Panc1 (cell line): ENCODE measurements at regions not wholly inside any gene's neighbourhood (a gene's known extent, or its start where the extent isn't known, plus 50 kb on each side); places are given as distances from the start of the nearest gene placed in this dataset.

Experiments
- ATAC-seq: fragments of 200-7000 bp; cut with Tn5 transposase; 2 replicates; pipeline ENCODE4 v1.9.1; 2020; ENCODE audit warnings: mild to moderate bottlenecking, moderate library complexity
- BruUV-seq: library from RNA; stranded (reverse); fragments of 400-500 nt; replicated peaks from 2 replicates; lab custom pipeline; 2021; lab: Mats Ljungman, UMichigan
- CTCF ChIA-PET: fragments of 300-600 bp; sonication (Branson Sonifier 250); formaldehyde crosslinking; loops from one replicate; lab custom pipeline; 2022; ENCODE audit warnings: antibody characterized with exemption; lab: Charles Lee
- POLR2A ChIA-PET: fragments of 300-600 bp; sonication (Branson Sonifier 250); formaldehyde crosslinking; loops from one replicate; lab custom pipeline; 2022; ENCODE audit warnings: antibody characterized with exemption; lab: Charles Lee
- DNase-seq: peaks from one replicate; pipeline ENCODE4 v3.0.0-alpha.2; 2010; ENCODE audit warnings: low read depth, low spot score
- H3K27ac ChIP-seq: 2 replicates; pipeline ENCODE4 v1.5.1; 2011; ENCODE audit warnings: mild to moderate bottlenecking, low read length, inconsistent platforms
- H3K27me3 ChIP-seq: fragments of 200-500 bp; sonication (Bioruptor generic); 2 replicates; pipeline ENCODE4 v1.6.0; 2014; ENCODE audit warnings: low read length, inconsistent platforms; ENCODE audit not compliant: control insufficient read depth, insufficient read depth
- H3K36me3 ChIP-seq: fragments of 200-500 bp; sonication (Bioruptor generic); 2 replicates; pipeline ENCODE4 v1.5.1; 2014; ENCODE audit warnings: inconsistent platforms, mild to moderate bottlenecking, low read length, moderate library complexity; ENCODE audit not compliant: control insufficient read depth, insufficient read depth
- H3K4me1 ChIP-seq: 2 replicates; pipeline ENCODE4 v1.5.1; 2011; ENCODE audit warnings: inconsistent platforms, mild to moderate bottlenecking, low read length, moderate library complexity; ENCODE audit not compliant: control insufficient read depth, insufficient read depth
- H3K4me3 ChIP-seq, 2 experiments: 2 replicates each; pipeline ENCODE4 v1.5.1; 2011 to 2012; ENCODE audit warnings: low read depth in 2 of 2, low read length in 2 of 2, mild to moderate bottlenecking in 2 of 2, inconsistent platforms in 1 of 2, moderate library complexity in 1 of 2
- H3K9me3 ChIP-seq: fragments of 200-500 bp; sonication (Bioruptor generic); 2 replicates; pipeline ENCODE4 v1.5.1; 2014; ENCODE audit warnings: low read depth, mild to moderate bottlenecking, inconsistent platforms, low read length, moderate library complexity; ENCODE audit not compliant: control insufficient read depth, insufficient read depth
- POLR2AphosphoS5 ChIP-seq: IDR thresholded peaks from 2 replicates; pipeline ENCODE4 v1.6.1; 2012; ENCODE audit warnings: mild to moderate bottlenecking, low read depth, low read length, moderate library complexity
- SIN3A ChIP-seq: IDR thresholded peaks from 2 replicates; pipeline ENCODE4 v1.6.1; 2012; ENCODE audit warnings: low read depth, mild to moderate bottlenecking, low read length, moderate library complexity, borderline replicate concordance; ENCODE audit not compliant: insufficient read depth
- TCF7L2 ChIP-seq: IDR thresholded peaks from 2 replicates; pipeline ENCODE4 v1.6.1; 2011; ENCODE audit warnings: mild to moderate bottlenecking, low read depth, low read length, inconsistent platforms
- in situ Hi-C: cut with HindIII; loops from 2 replicates; pipeline ENCODE4 v1.10.0; 2016; ENCODE audit warnings: low sequenced_read_pairs, low pct_unique_long_range_greater_than_20kb
- intact Hi-C: fragments of 100-400 bp; cut with micrococcal nuclease; formaldehyde crosslinking; loops from one replicate; pipeline ENCODE4 v1.10.0; 2022; ENCODE audit not compliant: unreplicated experiment
- TF ChIP-seq, protein P1 (sequence below): fragments of 450-650 bp; IDR thresholded peaks from 2 replicates; pipeline ENCODE4 v1.5.1; 2017; ENCODE audit warnings: mild to moderate bottlenecking
- TF ChIP-seq, protein P2 (sequence below), 2 experiments: IDR thresholded peaks; 2 replicates each; pipeline ENCODE4 v1.6.1; 2011 to 2012; ENCODE audit warnings: low read depth in 2 of 2, control low read depth in 1 of 2, low read length in 1 of 2, mild to moderate bottlenecking in 1 of 2, moderate library complexity in 1 of 2; ENCODE audit not compliant: insufficient read depth in 1 of 2

DNA sequence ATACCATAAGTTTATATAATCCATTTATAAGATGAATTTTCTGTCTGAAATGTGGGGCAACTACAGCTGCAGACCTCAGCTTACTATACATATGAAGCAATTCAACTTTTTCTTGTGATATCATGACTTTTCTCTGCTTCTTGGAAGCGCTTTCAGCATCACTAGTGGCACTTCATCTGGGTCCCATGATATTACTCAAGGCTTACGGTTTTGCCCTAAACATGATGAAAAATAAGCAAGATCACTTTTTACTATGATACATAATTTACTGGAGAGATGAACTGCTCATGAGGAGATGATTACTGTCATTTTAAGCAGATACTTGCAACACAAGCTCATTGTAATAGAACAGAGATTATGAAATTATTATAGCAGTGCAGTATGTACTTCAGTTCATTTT, 258.0 kb upstream of the ZSWIM2 start:
- in situ Hi-C loops: no loop called here
- POLR2A ChIA-PET: no interaction called here
- no TSS peak for BruUV-seq

DNA sequence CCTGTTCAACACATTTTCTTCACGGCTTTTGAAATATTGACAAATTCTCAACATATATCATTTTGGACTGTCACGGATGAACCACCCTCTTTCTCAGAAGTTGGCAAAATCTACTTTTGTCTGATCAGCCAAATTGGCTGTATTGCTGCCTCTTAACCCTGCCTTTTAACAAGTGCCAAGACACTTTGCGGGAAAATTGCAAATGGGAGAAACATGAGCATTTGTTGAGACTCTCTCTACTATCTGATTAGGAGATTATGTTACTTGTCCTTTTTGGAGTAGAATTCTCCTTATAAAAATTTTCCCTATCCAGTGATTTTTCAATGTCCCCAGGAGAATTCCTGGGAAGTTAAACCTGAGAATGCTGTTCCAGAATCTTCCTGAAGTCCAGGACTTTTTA, 256.2 kb upstream of the ZSWIM2 start:
- H3K27ac ChIP-seq: no peak overlapping the region
- in situ Hi-C loops (no loop called here), intact Hi-C loops (no loop called here)
- ChIA-PET POLR2A (no interaction called here), CTCF (no interaction called here)
- no peak for TF ChIP-seq POLR2AphosphoS5
- TF ChIP-seq, protein P1, sequence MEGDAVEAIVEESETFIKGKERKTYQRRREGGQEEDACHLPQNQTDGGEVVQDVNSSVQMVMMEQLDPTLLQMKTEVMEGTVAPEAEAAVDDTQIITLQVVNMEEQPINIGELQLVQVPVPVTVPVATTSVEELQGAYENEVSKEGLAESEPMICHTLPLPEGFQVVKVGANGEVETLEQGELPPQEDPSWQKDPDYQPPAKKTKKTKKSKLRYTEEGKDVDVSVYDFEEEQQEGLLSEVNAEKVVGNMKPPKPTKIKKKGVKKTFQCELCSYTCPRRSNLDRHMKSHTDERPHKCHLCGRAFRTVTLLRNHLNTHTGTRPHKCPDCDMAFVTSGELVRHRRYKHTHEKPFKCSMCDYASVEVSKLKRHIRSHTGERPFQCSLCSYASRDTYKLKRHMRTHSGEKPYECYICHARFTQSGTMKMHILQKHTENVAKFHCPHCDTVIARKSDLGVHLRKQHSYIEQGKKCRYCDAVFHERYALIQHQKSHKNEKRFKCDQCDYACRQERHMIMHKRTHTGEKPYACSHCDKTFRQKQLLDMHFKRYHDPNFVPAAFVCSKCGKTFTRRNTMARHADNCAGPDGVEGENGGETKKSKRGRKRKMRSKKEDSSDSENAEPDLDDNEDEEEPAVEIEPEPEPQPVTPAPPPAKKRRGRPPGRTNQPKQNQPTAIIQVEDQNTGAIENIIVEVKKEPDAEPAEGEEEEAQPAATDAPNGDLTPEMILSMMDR: no peak
- TF ChIP-seq, protein P2, sequence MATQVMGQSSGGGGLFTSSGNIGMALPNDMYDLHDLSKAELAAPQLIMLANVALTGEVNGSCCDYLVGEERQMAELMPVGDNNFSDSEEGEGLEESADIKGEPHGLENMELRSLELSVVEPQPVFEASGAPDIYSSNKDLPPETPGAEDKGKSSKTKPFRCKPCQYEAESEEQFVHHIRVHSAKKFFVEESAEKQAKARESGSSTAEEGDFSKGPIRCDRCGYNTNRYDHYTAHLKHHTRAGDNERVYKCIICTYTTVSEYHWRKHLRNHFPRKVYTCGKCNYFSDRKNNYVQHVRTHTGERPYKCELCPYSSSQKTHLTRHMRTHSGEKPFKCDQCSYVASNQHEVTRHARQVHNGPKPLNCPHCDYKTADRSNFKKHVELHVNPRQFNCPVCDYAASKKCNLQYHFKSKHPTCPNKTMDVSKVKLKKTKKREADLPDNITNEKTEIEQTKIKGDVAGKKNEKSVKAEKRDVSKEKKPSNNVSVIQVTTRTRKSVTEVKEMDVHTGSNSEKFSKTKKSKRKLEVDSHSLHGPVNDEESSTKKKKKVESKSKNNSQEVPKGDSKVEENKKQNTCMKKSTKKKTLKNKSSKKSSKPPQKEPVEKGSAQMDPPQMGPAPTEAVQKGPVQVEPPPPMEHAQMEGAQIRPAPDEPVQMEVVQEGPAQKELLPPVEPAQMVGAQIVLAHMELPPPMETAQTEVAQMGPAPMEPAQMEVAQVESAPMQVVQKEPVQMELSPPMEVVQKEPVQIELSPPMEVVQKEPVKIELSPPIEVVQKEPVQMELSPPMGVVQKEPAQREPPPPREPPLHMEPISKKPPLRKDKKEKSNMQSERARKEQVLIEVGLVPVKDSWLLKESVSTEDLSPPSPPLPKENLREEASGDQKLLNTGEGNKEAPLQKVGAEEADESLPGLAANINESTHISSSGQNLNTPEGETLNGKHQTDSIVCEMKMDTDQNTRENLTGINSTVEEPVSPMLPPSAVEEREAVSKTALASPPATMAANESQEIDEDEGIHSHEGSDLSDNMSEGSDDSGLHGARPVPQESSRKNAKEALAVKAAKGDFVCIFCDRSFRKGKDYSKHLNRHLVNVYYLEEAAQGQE (IDR thresholded peaks at IDR 0.05; ENCODE audit: insufficient read depth in 1 of 2, low read depth in 2 of 2, low read length in 1 of 2): no peak
- TF ChIP-seq SIN3A: no peak
- no peak for TF ChIP-seq TCF7L2
- no peak overlapping the region for H3K4me3 ChIP-seq
- no peaks in the 10 kb centered on the region for H3K9me3 ChIP-seq
- DNase-seq (no peak), ATAC-seq (no peak)
- no TSS peak for BruUV-seq
- no peaks in the 10 kb centered on the region for H3K4me1 ChIP-seq
- H3K36me3 ChIP-seq: no peaks in the 10 kb centered on the region
- no peaks in the 10 kb centered on the region for H3K27me3 ChIP-seq

More for the DNA sequence above, 258.0 kb upstream of the ZSWIM2 start:
- intact Hi-C loops: no loop called here
- Histone ChIP-seq H3K4me3 (no peak overlapping the region), H3K27ac (no peak overlapping the region), H3K4me1 (no peaks in the 10 kb centered on the region), H3K9me3 (no peaks in the 10 kb centered on the region), H3K36me3 (no peaks in the 10 kb centered on the region), H3K27me3 (no peaks in the 10 kb centered on the region)
- ATAC-seq (no peak), DNase-seq (no peak)
- TF ChIP-seq TCF7L2: no peak
- TF ChIP-seq, protein P1: no peak
- TF ChIP-seq, protein P2 (IDR thresholded peaks at IDR 0.05; ENCODE audit: insufficient read depth in 1 of 2, low read depth in 2 of 2, low read length in 1 of 2): no peak
- CTCF ChIA-PET: no interaction called here
